ENCODE measurements at regions not wholly inside any gene's neighbourhood (a gene's known extent, or its start where the extent isn't known, plus 50 kb on each side); places are given as distances from the start of the nearest gene placed in this dataset.

DNA sequence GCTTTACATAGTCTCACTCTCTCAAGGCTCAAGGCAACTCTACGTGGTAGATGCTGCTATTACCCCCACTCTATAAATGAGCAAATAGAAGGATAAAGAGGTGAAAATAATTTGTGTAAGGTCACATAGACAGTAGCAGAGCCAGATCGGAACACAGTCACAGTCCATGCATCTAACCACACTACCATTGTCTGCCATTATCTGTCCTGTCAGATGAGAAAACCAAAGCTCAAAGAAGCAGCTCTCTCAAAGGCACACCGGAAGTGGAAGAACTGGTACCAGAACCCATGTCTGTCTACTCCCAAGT, 134.4 kb upstream of the NUDT4 start:
- Mint-ChIP-seq H3K36me3 (ENCODE audit: low read depth) (peaks cover 4% of the 10 kb centered on the region), H3K27ac (ENCODE audit: unreplicated experiment) (no peak overlapping the region), H3K4me3 (no peak overlapping the region), H3K9me3 (peaks cover 12% of the 10 kb centered on the region), H3K4me1 (peaks cover 4% of the 10 kb centered on the region), H3K27me3 (ENCODE audit: low read depth) (no peaks in the 10 kb centered on the region)
- DNase-seq (ENCODE audit: low read depth, low spot score), result no peak
- TF ChIP-seq, protein P1, sequence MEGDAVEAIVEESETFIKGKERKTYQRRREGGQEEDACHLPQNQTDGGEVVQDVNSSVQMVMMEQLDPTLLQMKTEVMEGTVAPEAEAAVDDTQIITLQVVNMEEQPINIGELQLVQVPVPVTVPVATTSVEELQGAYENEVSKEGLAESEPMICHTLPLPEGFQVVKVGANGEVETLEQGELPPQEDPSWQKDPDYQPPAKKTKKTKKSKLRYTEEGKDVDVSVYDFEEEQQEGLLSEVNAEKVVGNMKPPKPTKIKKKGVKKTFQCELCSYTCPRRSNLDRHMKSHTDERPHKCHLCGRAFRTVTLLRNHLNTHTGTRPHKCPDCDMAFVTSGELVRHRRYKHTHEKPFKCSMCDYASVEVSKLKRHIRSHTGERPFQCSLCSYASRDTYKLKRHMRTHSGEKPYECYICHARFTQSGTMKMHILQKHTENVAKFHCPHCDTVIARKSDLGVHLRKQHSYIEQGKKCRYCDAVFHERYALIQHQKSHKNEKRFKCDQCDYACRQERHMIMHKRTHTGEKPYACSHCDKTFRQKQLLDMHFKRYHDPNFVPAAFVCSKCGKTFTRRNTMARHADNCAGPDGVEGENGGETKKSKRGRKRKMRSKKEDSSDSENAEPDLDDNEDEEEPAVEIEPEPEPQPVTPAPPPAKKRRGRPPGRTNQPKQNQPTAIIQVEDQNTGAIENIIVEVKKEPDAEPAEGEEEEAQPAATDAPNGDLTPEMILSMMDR (conservative IDR thresholded peaks at IDR 0.05), result no peak

DNA sequence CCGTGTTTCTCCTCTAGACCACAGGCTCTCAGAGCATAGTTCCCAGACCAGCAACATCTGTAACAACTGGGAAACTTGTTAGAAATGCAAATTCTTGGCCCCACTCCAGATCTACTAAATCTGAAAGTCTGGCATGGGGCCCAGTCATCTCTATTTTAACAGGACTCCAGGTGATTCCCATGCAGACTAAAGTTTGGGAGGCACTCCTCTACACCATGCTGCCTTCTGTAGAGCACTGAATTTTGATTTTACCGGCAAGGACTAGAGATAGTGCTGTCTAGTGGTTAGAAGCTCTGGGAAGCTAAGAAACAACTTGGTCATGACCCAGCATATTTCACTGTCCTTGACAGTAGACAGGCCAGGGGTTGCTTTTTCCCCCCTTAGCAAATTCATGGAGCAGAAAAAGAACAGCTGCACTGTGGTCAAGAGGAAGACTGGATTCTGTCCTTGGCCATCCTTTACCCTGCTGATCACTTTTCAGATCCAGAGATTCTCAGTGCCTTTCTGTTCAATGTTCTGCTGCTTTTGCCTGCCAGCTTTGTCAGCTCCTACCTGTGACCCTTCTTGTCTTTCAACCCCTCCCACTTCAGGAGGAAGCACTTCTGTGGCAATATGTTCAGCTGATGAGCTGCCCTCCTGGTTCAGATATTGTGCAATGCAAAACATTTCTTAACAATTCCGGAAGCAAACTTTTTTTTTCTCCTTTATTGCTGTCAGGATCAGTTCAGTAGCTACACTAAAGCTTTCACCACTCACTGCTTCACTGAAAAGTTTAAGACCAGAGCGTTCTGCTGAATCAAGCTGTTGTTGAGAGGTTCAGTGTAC, 133.8 kb upstream of the NUDT4 start:
- no peak for DNase-seq (ENCODE audit: low read depth, low spot score)
- H3K9me3 Mint-ChIP-seq, result peaks cover 12% of the 10 kb centered on the region
- TF ChIP-seq, protein P1 (conservative IDR thresholded peaks at IDR 0.05), result no peak
- no peak overlapping the region for H3K27ac Mint-ChIP-seq (ENCODE audit: unreplicated experiment)
- no peak overlapping the region for H3K4me3 Mint-ChIP-seq
- no peaks in the 10 kb centered on the region for H3K27me3 Mint-ChIP-seq (ENCODE audit: low read depth)
- peaks cover 4% of the 10 kb centered on the region for H3K4me1 Mint-ChIP-seq
- H3K36me3 Mint-ChIP-seq (ENCODE audit: low read depth), result peaks cover 4% of the 10 kb centered on the region

DNA sequence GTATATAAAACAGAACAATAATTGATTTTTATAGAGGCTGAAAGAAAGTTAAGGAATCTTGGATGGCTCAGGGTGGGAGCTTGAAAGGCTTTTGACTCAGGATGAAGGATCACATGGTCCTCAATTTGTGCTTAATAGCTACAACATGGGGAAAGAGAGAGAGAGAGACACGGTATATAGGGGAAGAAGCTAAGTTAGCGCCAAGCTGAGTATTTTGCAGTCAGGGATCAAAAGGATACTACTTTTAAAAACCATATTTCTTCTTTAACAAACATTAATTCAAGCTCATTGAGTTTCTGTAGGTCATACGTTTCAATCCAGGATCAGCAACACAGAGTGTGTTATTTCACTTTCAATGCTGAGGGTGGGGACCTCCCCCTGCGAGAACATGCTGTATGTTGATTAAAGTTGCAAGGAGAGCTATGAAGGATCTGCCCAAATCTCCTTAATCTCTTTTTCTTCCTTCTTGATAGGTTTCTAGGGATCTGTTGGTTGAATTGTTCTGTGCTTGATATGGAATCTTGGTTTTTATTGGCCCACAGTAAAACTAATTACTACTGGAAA, 133.1 kb upstream of the NUDT4 start:
- Mint-ChIP-seq H3K27ac (ENCODE audit: unreplicated experiment) (no peak overlapping the region), H3K27me3 (ENCODE audit: low read depth) (no peaks in the 10 kb centered on the region), H3K9me3 (peaks cover 12% of the 10 kb centered on the region), H3K36me3 (ENCODE audit: low read depth) (peaks cover 2% of the 10 kb centered on the region), H3K4me1 (peaks cover 4% of the 10 kb centered on the region), H3K4me3 (no peak overlapping the region)
- TF ChIP-seq, protein P1 (conservative IDR thresholded peaks at IDR 0.05), result no peak
- DNase-seq (ENCODE audit: low read depth, low spot score), result no peak

DNA sequence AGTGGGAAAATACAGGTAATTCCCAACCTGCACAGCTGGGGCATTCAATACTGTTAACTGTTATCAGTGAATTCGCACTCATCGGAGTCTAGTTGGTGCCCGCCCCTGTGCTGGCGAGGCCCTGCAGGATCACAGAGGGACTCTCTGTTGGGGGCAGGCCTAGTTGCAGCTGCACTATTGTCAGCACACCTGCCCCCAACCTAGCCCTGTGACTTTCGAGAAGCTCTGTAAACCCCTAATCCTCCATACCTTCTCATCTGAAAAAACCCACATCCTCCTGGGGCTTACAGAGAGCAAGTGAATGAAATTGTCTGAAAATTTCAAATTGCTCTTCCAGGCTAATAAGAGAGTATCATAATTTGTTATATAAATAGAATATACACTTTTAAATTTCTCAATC, 132.2 kb upstream of the NUDT4 start:
- no peak for DNase-seq (ENCODE audit: low read depth, low spot score)
- no peak overlapping the region for H3K27ac Mint-ChIP-seq (ENCODE audit: unreplicated experiment)
- peaks cover 4% of the 10 kb centered on the region for H3K4me1 Mint-ChIP-seq
- H3K36me3 Mint-ChIP-seq (ENCODE audit: low read depth), result no peaks in the 10 kb centered on the region
- H3K27me3 Mint-ChIP-seq (ENCODE audit: low read depth), result no peaks in the 10 kb centered on the region
- TF ChIP-seq, protein P1 (conservative IDR thresholded peaks at IDR 0.05), result no peak
- H3K9me3 Mint-ChIP-seq, result peaks cover 7% of the 10 kb centered on the region
- H3K4me3 Mint-ChIP-seq, result no peak overlapping the region

DNA sequence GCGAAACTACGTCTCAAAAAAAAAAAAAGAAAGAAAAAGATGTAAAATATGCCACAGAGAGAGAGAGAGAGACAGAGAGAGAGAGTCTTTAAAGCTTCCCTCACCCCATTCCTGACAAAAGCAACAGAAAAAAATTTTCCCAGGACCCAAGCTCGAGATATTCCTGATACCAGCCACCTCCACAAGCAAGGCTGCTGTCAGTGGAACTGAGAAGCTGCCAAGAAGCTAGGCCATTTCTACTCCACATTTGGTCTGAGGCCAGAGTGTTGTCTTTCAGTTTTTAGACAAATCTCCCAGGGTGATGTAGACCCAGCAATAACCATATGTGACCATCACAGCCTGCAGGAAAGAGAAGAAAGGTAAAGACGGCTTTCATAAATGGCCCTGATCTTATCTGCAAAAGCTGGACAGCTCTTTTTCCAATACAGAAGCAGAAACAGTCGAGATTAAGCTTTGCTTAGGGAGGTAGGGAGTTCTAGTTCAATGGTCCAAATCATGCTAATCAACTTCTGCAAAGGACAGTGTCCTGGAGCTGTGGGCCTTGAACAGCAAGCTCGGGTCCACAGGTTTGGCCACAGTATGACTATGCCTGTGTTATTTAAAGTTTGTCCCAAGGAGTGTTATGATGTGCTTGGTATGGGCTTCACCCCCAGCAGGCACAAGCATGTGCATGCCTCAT, 130.3 kb upstream of the NUDT4 start:
- Mint-ChIP-seq H3K9me3 (peaks cover 6% of the 10 kb centered on the region), H3K36me3 (ENCODE audit: low read depth) (no peaks in the 10 kb centered on the region), H3K27ac (ENCODE audit: unreplicated experiment) (no peak overlapping the region), H3K4me1 (peaks cover 4% of the 10 kb centered on the region), H3K4me3 (no peak overlapping the region), H3K27me3 (ENCODE audit: low read depth) (no peaks in the 10 kb centered on the region)
- no peak for DNase-seq (ENCODE audit: low read depth, low spot score)
- TF ChIP-seq, protein P1 (conservative IDR thresholded peaks at IDR 0.05), result no peak
